Panc1 (cell line): ENCODE measurements at regions not wholly inside any gene's neighbourhood (a gene's known extent, or its start where the extent isn't known, plus 50 kb on each side); places are given as distances from the start of the nearest gene placed in this dataset.
A peak's percentile ranks its signal among the peaks of the same experiment; 100 is the strongest.

Experiments
- ATAC-seq: fragments of 200-7000 bp; cut with Tn5 transposase; 2 replicates; pipeline ENCODE4 v1.9.1; 2020; ENCODE audit warnings: mild to moderate bottlenecking, moderate library complexity
- BruUV-seq: library from RNA; stranded (reverse); fragments of 400-500 nt; replicated peaks from 2 replicates; lab custom pipeline; 2021; lab: Mats Ljungman, UMichigan
- CTCF ChIA-PET: fragments of 300-600 bp; sonication (Branson Sonifier 250); formaldehyde crosslinking; loops from one replicate; lab custom pipeline; 2022; ENCODE audit warnings: antibody characterized with exemption; lab: Charles Lee
- POLR2A ChIA-PET: fragments of 300-600 bp; sonication (Branson Sonifier 250); formaldehyde crosslinking; loops from one replicate; lab custom pipeline; 2022; ENCODE audit warnings: antibody characterized with exemption; lab: Charles Lee
- DNase-seq: peaks from one replicate; pipeline ENCODE4 v3.0.0-alpha.2; 2010; ENCODE audit warnings: low read depth, low spot score
- H3K27ac ChIP-seq: 2 replicates; pipeline ENCODE4 v1.5.1; 2011; ENCODE audit warnings: mild to moderate bottlenecking, low read length, inconsistent platforms
- H3K27me3 ChIP-seq: fragments of 200-500 bp; sonication (Bioruptor generic); 2 replicates; pipeline ENCODE4 v1.6.0; 2014; ENCODE audit warnings: low read length, inconsistent platforms; ENCODE audit not compliant: control insufficient read depth, insufficient read depth
- H3K36me3 ChIP-seq: fragments of 200-500 bp; sonication (Bioruptor generic); 2 replicates; pipeline ENCODE4 v1.5.1; 2014; ENCODE audit warnings: inconsistent platforms, mild to moderate bottlenecking, low read length, moderate library complexity; ENCODE audit not compliant: control insufficient read depth, insufficient read depth
- H3K4me1 ChIP-seq: 2 replicates; pipeline ENCODE4 v1.5.1; 2011; ENCODE audit warnings: inconsistent platforms, mild to moderate bottlenecking, low read length, moderate library complexity; ENCODE audit not compliant: control insufficient read depth, insufficient read depth
- H3K4me3 ChIP-seq, 2 experiments: 2 replicates each; pipeline ENCODE4 v1.5.1; 2011 to 2012; ENCODE audit warnings: low read depth in 2 of 2, low read length in 2 of 2, mild to moderate bottlenecking in 2 of 2, inconsistent platforms in 1 of 2, moderate library complexity in 1 of 2
- H3K9me3 ChIP-seq: fragments of 200-500 bp; sonication (Bioruptor generic); 2 replicates; pipeline ENCODE4 v1.5.1; 2014; ENCODE audit warnings: low read depth, mild to moderate bottlenecking, inconsistent platforms, low read length, moderate library complexity; ENCODE audit not compliant: control insufficient read depth, insufficient read depth
- CTCF ChIP-seq: fragments of 450-650 bp; IDR thresholded peaks from 2 replicates; pipeline ENCODE4 v1.5.1; 2017; ENCODE audit warnings: mild to moderate bottlenecking
- POLR2AphosphoS5 ChIP-seq: IDR thresholded peaks from 2 replicates; pipeline ENCODE4 v1.6.1; 2012; ENCODE audit warnings: mild to moderate bottlenecking, low read depth, low read length, moderate library complexity
- SIN3A ChIP-seq: IDR thresholded peaks from 2 replicates; pipeline ENCODE4 v1.6.1; 2012; ENCODE audit warnings: low read depth, mild to moderate bottlenecking, low read length, moderate library complexity, borderline replicate concordance; ENCODE audit not compliant: insufficient read depth
- TCF7L2 ChIP-seq: IDR thresholded peaks from 2 replicates; pipeline ENCODE4 v1.6.1; 2011; ENCODE audit warnings: mild to moderate bottlenecking, low read depth, low read length, inconsistent platforms
- in situ Hi-C: cut with HindIII; loops from 2 replicates; pipeline ENCODE4 v1.10.0; 2016; ENCODE audit warnings: low sequenced_read_pairs, low pct_unique_long_range_greater_than_20kb
- intact Hi-C: fragments of 100-400 bp; cut with micrococcal nuclease; formaldehyde crosslinking; loops from one replicate; pipeline ENCODE4 v1.10.0; 2022; ENCODE audit not compliant: unreplicated experiment
- TF ChIP-seq, protein P1 (sequence below), 2 experiments: IDR thresholded peaks; 2 replicates each; pipeline ENCODE4 v1.6.1; 2011 to 2012; ENCODE audit warnings: low read depth in 2 of 2, control low read depth in 1 of 2, low read length in 1 of 2, mild to moderate bottlenecking in 1 of 2, moderate library complexity in 1 of 2; ENCODE audit not compliant: insufficient read depth in 1 of 2

DNA sequence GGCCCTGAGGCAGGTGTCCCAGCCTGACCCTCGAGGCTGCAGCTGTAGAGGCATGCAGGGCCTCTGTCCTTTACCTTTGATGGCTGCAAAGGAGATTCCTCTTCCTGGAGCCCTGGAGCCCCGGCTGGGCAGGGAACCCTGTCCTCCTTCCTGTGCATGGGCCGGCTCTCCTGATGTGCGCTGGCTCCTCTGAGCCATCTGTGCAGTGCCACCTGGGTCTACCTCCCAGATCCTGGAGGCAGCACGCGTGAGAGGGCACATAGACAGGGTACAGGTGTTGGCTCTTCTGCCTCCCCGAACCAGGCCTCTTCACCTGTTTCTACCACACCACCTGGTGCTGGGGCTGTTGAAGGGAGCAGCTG is 115.1 kb downstream of the BEGAIN start:
- no peak for TF ChIP-seq SIN3A
- TF ChIP-seq TCF7L2: 0 out of 2 replicates have a peak, but pooled peaks have one; percentile 27
- DNase-seq: no peak
- ATAC-seq: no peak
- Histone ChIP-seq H3K27ac (peak overlapping the region; percentile 88), H3K9me3 (no peaks in the 10 kb centered on the region), H3K27me3 (no peaks in the 10 kb centered on the region), H3K4me1 (peaks cover 44% of the 10 kb centered on the region), H3K4me3 (no peak overlapping the region), H3K36me3 (no peaks in the 10 kb centered on the region)
- in situ Hi-C loops (no loop called here), intact Hi-C loops (no loop called here)
- BruUV-seq: no TSS peak
- ChIA-PET POLR2A (no interaction called here), CTCF (no interaction called here)

- H3K27ac ChIP-seq: peak overlapping the region; percentile 88
- intact Hi-C loops: no loop called here
- in situ Hi-C loops: no loop called here
- H3K36me3 ChIP-seq: no peaks in the 10 kb centered on the region
- no peak overlapping the region for H3K4me3 ChIP-seq
- no TSS peak for BruUV-seq
- TF ChIP-seq, protein P1, sequence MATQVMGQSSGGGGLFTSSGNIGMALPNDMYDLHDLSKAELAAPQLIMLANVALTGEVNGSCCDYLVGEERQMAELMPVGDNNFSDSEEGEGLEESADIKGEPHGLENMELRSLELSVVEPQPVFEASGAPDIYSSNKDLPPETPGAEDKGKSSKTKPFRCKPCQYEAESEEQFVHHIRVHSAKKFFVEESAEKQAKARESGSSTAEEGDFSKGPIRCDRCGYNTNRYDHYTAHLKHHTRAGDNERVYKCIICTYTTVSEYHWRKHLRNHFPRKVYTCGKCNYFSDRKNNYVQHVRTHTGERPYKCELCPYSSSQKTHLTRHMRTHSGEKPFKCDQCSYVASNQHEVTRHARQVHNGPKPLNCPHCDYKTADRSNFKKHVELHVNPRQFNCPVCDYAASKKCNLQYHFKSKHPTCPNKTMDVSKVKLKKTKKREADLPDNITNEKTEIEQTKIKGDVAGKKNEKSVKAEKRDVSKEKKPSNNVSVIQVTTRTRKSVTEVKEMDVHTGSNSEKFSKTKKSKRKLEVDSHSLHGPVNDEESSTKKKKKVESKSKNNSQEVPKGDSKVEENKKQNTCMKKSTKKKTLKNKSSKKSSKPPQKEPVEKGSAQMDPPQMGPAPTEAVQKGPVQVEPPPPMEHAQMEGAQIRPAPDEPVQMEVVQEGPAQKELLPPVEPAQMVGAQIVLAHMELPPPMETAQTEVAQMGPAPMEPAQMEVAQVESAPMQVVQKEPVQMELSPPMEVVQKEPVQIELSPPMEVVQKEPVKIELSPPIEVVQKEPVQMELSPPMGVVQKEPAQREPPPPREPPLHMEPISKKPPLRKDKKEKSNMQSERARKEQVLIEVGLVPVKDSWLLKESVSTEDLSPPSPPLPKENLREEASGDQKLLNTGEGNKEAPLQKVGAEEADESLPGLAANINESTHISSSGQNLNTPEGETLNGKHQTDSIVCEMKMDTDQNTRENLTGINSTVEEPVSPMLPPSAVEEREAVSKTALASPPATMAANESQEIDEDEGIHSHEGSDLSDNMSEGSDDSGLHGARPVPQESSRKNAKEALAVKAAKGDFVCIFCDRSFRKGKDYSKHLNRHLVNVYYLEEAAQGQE (IDR thresholded peaks at IDR 0.05; ENCODE audit: insufficient read depth in 1 of 2, low read depth in 2 of 2, low read length in 1 of 2): no peak
- TF ChIP-seq TCF7L2 (no peak), POLR2AphosphoS5 (no peak), CTCF (no peak), SIN3A (no peak)
- peaks cover 48% of the 10 kb centered on the region for H3K4me1 ChIP-seq
- DNase-seq (no peak), ATAC-seq (no peak)
- ChIA-PET CTCF (no interaction called here), POLR2A (no interaction called here)
- H3K9me3 ChIP-seq: no peaks in the 10 kb centered on the region
- no peaks in the 10 kb centered on the region for H3K27me3 ChIP-seq
Measured at GRCh38 chr14:100472491-100472890, 114.7 kb downstream of the BEGAIN start.

- ATAC-seq (no peak), DNase-seq (no peak)
- in situ Hi-C loops: no loop called here
- POLR2A ChIA-PET: no interaction called here
- H3K27ac ChIP-seq: peak overlapping the region; percentile 88
- TF ChIP-seq POLR2AphosphoS5 (no peak), CTCF (no peak), TCF7L2 (no peak), SIN3A (no peak)
- TF ChIP-seq, protein P1 (IDR thresholded peaks at IDR 0.05; ENCODE audit: insufficient read depth in 1 of 2, low read depth in 2 of 2, low read length in 1 of 2): no peak
- no peaks in the 10 kb centered on the region for H3K36me3 ChIP-seq
- BruUV-seq: no TSS peak
- H3K27me3 ChIP-seq: no peaks in the 10 kb centered on the region
- no peak overlapping the region for H3K4me3 ChIP-seq
- no peaks in the 10 kb centered on the region for H3K9me3 ChIP-seq
- CTCF ChIA-PET: no interaction called here
- intact Hi-C loops: no loop called here
- peaks cover 50% of the 10 kb centered on the region for H3K4me1 ChIP-seq
Measured at GRCh38 chr14:100473249-100473648, 114.0 kb downstream of the BEGAIN start.
